H1 (cell line): ENCODE measurements at regions not wholly inside any gene's neighbourhood (a gene's known extent, or its start where the extent isn't known, plus 50 kb on each side); places are given as distances from the start of the nearest gene placed in this dataset.

Experiments used
- CTCF ChIA-PET: fragments of 300-600 bp; sonication (Branson Sonifier 250); formaldehyde crosslinking; loops from one replicate; lab custom pipeline; 2021; ENCODE audit not compliant: partially characterized antibody; lab: Charles Lee
- POLR2A ChIA-PET: fragments of 300-600 bp; sonication (Branson Sonifier 250); formaldehyde crosslinking; loops from one replicate; lab custom pipeline; 2021; ENCODE audit warnings: inconsistent platforms; ENCODE audit not compliant: partially characterized antibody; lab: Charles Lee
- DNase-seq, 2 experiments: peaks; one replicate each; pipeline versions ENCODE4 v3.0.0 to v3.0.0-alpha.2; 2010 to 2022; ENCODE audit warnings: low spot score in 2 of 2, low read depth in 1 of 2, mixed read lengths in 1 of 2
- FAIRE-seq: peaks from 2 replicates; lab custom pipeline; 2011; peaks lifted over from hg19 to GRCh38; lab: Jason Lieb, UNC
- H2AFZ ChIP-seq: 2 replicates; pipeline ENCODE4 v1.8.1; 2012; ENCODE audit warnings: low read length, inconsistent platforms
- H2AK5ac ChIP-seq: 2 replicates; pipeline ENCODE4 v1.6.1; 2013; ENCODE audit warnings: low read depth, low read length
- H2BK120ac ChIP-seq: replicated peaks from 2 replicates; pipeline ENCODE3; 2013; ENCODE audit warnings: low read depth, low read length, inconsistent platforms
- H2BK12ac ChIP-seq: 2 replicates; pipeline ENCODE4 v1.6.1; 2013; ENCODE audit warnings: low read depth, low read length
- H2BK15ac ChIP-seq: 2 replicates; pipeline ENCODE4 v1.6.1; 2013; ENCODE audit warnings: low read length
- H2BK20ac ChIP-seq: 2 replicates; pipeline ENCODE4 v1.6.1; 2013; ENCODE audit warnings: low read length
- H2BK5ac ChIP-seq: 2 replicates; pipeline ENCODE4 v1.6.1; 2013; ENCODE audit warnings: low read depth, low read length
- H3K14ac ChIP-seq: 2 replicates; pipeline ENCODE4 v1.6.1; 2013; ENCODE audit warnings: inconsistent platforms; ENCODE audit not compliant: insufficient read length
- H3K18ac ChIP-seq: 2 replicates; pipeline ENCODE4 v1.6.1; 2013; ENCODE audit warnings: low read length; ENCODE audit errors: extremely low read depth
- H3K23ac ChIP-seq: 2 replicates; pipeline ENCODE4 v1.6.1; 2013; ENCODE audit warnings: inconsistent platforms; ENCODE audit not compliant: insufficient read length
- H3K23me2 ChIP-seq: 2 replicates; pipeline ENCODE4 v1.6.1; 2013; ENCODE audit warnings: low read depth, low read length
- H3K27ac ChIP-seq: 2 replicates; pipeline ENCODE4 v1.6.1; 2011; ENCODE audit warnings: low read depth, low read length, inconsistent platforms
- H3K27me3 ChIP-seq, 4 experiments: replicated peaks in 1 of 4; 1 replicate in 1 of 4; 2 replicates in 3 of 4; pipeline versions ENCODE4 v1.6.1 to v1.8.1; 2011 to 2013; ENCODE audit warnings: low read length in 3 of 4, mild to moderate bottlenecking in 3 of 4, inconsistent platforms in 2 of 4, mixed read lengths in 2 of 4, moderate library complexity in 1 of 4; ENCODE audit not compliant: control insufficient read depth in 3 of 4, insufficient read depth in 3 of 4; ENCODE audit errors: extremely low read depth in 1 of 4
- H3K36me3 ChIP-seq, 4 experiments: 2 replicates each; pipeline versions ENCODE4 v1.6.1 to v1.8.1; 2011 to 2013; ENCODE audit warnings: mild to moderate bottlenecking in 4 of 4, low read length in 3 of 4, moderate library complexity in 2 of 4, control low read depth in 1 of 4, inconsistent platforms in 1 of 4; ENCODE audit not compliant: insufficient read depth in 4 of 4, control insufficient read depth in 2 of 4
- H3K4ac ChIP-seq: replicated peaks from 2 replicates; pipeline ENCODE3; 2013; ENCODE audit warnings: low read length, low read depth, mixed read lengths, inconsistent platforms; ENCODE audit not compliant: insufficient read length
- H3K4me1 ChIP-seq, 4 experiments: replicated peaks in 1 of 4; 1 replicate in 1 of 4; 2 replicates in 3 of 4; pipeline versions ENCODE4 v1.6.1 to v1.8.1; 2011 to 2013; ENCODE audit warnings: low read length in 3 of 4, inconsistent platforms in 2 of 4, mixed read lengths in 1 of 4; ENCODE audit not compliant: insufficient read depth in 4 of 4, control insufficient read depth in 3 of 4
- H3K4me2 ChIP-seq, 2 experiments: 2 replicates each; pipeline versions ENCODE4 v1.6.1 to v1.8.1; 2011 to 2013; ENCODE audit warnings: low read depth in 2 of 2, low read length in 2 of 2, control low read depth in 1 of 2, inconsistent platforms in 1 of 2, mild to moderate bottlenecking in 1 of 2; ENCODE audit not compliant: insufficient read depth in 1 of 2
- H3K4me3 ChIP-seq, 4 experiments: fragments of 200-600, 300-600 bp in 1 of 4; sonication (generic), shearing (Covaris generic), sonication (Bioruptor Twin) in 1 of 4; 2 replicates each; pipeline versions ENCODE4 v1.5.1 to v1.8.1; 2011 to 2016; ENCODE audit warnings: low read length in 4 of 4, low read depth in 3 of 4, control low read depth in 2 of 4, inconsistent platforms in 2 of 4, mild to moderate bottlenecking in 2 of 4, mixed read lengths in 1 of 4, moderate library complexity in 1 of 4; ENCODE audit not compliant: insufficient read depth in 2 of 4; ENCODE audit errors: extremely low read depth in 1 of 4
- H3K56ac ChIP-seq: replicated peaks from 2 replicates; pipeline ENCODE3; 2013; ENCODE audit warnings: low read depth, mild to moderate bottlenecking, mixed read lengths, low read length, inconsistent platforms; ENCODE audit not compliant: insufficient read length
- H3K79me1 ChIP-seq: 2 replicates; pipeline ENCODE4 v1.6.1; 2013; ENCODE audit warnings: low read depth, low read length, control low read depth
- H3K79me2 ChIP-seq, 2 experiments: 2 replicates each; pipeline versions ENCODE4 v1.6.1 to v1.8.1; 2012 to 2013; ENCODE audit warnings: low read length in 2 of 2, mild to moderate bottlenecking in 2 of 2, inconsistent platforms in 1 of 2; ENCODE audit not compliant: insufficient read depth in 2 of 2, control insufficient read depth in 1 of 2
- H3K9ac ChIP-seq, 4 experiments: replicated peaks in 1 of 4; 1 replicate in 1 of 4; 2 replicates in 3 of 4; pipeline versions ENCODE4 v1.6.1 to v1.8.1; 2011 to 2013; ENCODE audit warnings: low read depth in 3 of 4, low read length in 3 of 4, control low read depth in 2 of 4, mild to moderate bottlenecking in 2 of 4, moderate library complexity in 2 of 4, inconsistent platforms in 1 of 4; ENCODE audit errors: extremely low read depth in 1 of 4
- H3K9me3 ChIP-seq, 2 experiments: 2 replicates each; pipeline versions ENCODE4 v1.6.1 to v1.8.1; 2012 to 2013; ENCODE audit warnings: mild to moderate bottlenecking in 2 of 2, moderate library complexity in 2 of 2, control low read depth in 1 of 2, inconsistent platforms in 1 of 2, low read depth in 1 of 2, low read length in 1 of 2, mixed read lengths in 1 of 2; ENCODE audit not compliant: insufficient read depth in 2 of 2
- H4K20me1 ChIP-seq, 2 experiments: replicated peaks in 1 of 2; 2 replicates each; pipeline versions ENCODE3 to v1.8.1; 2011 to 2013; ENCODE audit warnings: inconsistent platforms in 2 of 2, low read length in 2 of 2, mild to moderate bottlenecking in 1 of 2; ENCODE audit not compliant: insufficient read depth in 2 of 2, control insufficient read depth in 1 of 2
- H4K5ac ChIP-seq: 2 replicates; pipeline ENCODE4 v1.6.1; 2013; ENCODE audit warnings: low read length, low read depth, mixed read lengths, inconsistent platforms; ENCODE audit not compliant: insufficient read length
- H4K8ac ChIP-seq: 2 replicates; pipeline ENCODE4 v1.8.0; 2013; ENCODE audit warnings: mild to moderate bottlenecking, moderate library complexity, low read length, inconsistent platforms; ENCODE audit not compliant: insufficient read depth; ENCODE audit errors: extremely low read depth
- H4K91ac ChIP-seq: replicated peaks from 2 replicates; pipeline ENCODE3; 2013; ENCODE audit warnings: low read length, mixed read lengths, inconsistent platforms; ENCODE audit not compliant: insufficient read length
- ATF2 ChIP-seq: IDR thresholded peaks from 2 replicates; pipeline ENCODE4 v1.6.1; 2012; ENCODE audit warnings: low read length, inconsistent platforms
- CBX5 ChIP-seq: fragments of 300-800, 300-1000 bp; sonication (generic); IDR thresholded peaks from 2 replicates; pipeline ENCODE4 v1.7.1; 2016; ENCODE audit warnings: antibody characterized with exemption, low read length, low read depth
- CEBPB ChIP-seq: IDR thresholded peaks from 2 replicates; pipeline ENCODE4 v1.6.1; 2012; ENCODE audit warnings: low read depth, low read length
- HDAC2 ChIP-seq, 2 experiments: fragments of 300-600 bp in 1 of 2; sonication (generic) in 1 of 2; IDR thresholded peaks; 2 replicates each; pipeline ENCODE4 v1.6.1; 2011 to 2012; ENCODE audit warnings: low read depth in 2 of 2, low read length in 2 of 2, mild to moderate bottlenecking in 2 of 2, moderate library complexity in 2 of 2, borderline replicate concordance in 1 of 2, inconsistent platforms in 1 of 2
- NANOG ChIP-seq: IDR thresholded peaks from 2 replicates; pipeline ENCODE4 v1.6.1; 2011; ENCODE audit warnings: low read length, low read depth, mild to moderate bottlenecking, inconsistent platforms; ENCODE audit not compliant: insufficient read depth, poor library complexity, severe bottlenecking
- POU5F1 ChIP-seq: IDR thresholded peaks from 2 replicates; pipeline ENCODE4 v1.6.1; 2011; ENCODE audit warnings: low read depth, mild to moderate bottlenecking, low read length, moderate library complexity
- RBBP5 ChIP-seq: IDR thresholded peaks from 2 replicates; pipeline ENCODE4 v1.7.1; 2012; ENCODE audit warnings: low read depth, mild to moderate bottlenecking, inconsistent platforms, low read length, moderate library complexity, borderline replicate concordance
- SP1 ChIP-seq: IDR thresholded peaks from 2 replicates; pipeline ENCODE4 v1.6.1; 2011; ENCODE audit warnings: low read depth, low read length
- SP2 ChIP-seq: IDR thresholded peaks from 2 replicates; pipeline ENCODE4 v1.6.1; 2012; ENCODE audit warnings: mild to moderate bottlenecking, low read length, inconsistent platforms
- TAF1 ChIP-seq: IDR thresholded peaks from 2 replicates; pipeline ENCODE4 v1.6.1; 2011; ENCODE audit warnings: mild to moderate bottlenecking, low read depth, low read length
- TAF7 ChIP-seq: optimal IDR thresholded peaks from 2 replicates; pipeline ENCODE3; 2011; ENCODE audit warnings: low read depth, mild to moderate bottlenecking, inconsistent platforms, low read length, moderate library complexity, borderline replicate concordance
- ZNF274 ChIP-seq: IDR thresholded peaks from 2 replicates; pipeline ENCODE4 v1.7.0; 2012; ENCODE audit warnings: low read length, borderline replicate concordance; ENCODE audit errors: extremely low read depth
- WGBS, 2 experiments: shearing (Covaris generic) in 1 of 2; methylation state at CpG; one replicate each; pipeline versions ENCODE4 v1.1.6 to v1.1.7; 2013 to 2015; ENCODE audit warnings: low lambda C conversion rate in 2 of 2, mixed read lengths in 2 of 2, inconsistent platforms in 1 of 2, low coverage in 1 of 2, missing lambda C conversion rate in 1 of 2; ENCODE audit not compliant: insufficient replicate concordance in 2 of 2, insufficient coverage in 1 of 2, insufficient read length in 1 of 2; ENCODE audit errors: extremely low coverage in 1 of 2, missing lambda C conversion rate in 1 of 2; 5-methylcytosine and 5-hydroxymethylcytosine counted together
- TF ChIP-seq, protein P1 (sequence below): IDR thresholded peaks from 2 replicates; pipeline ENCODE4 v1.6.1; 2012; ENCODE audit warnings: inconsistent platforms

- Histone ChIP-seq H3K23ac (no peak overlapping the region), H3K27ac (no peak overlapping the region), H3K9ac (no peak overlapping the region), H3K18ac (no peak overlapping the region), H3K4me2 (no peak overlapping the region), H3K9me3 (0 out of 4 replicates have a peak, but pooled peaks cover 0 to 2% of the 10 kb centered on the region in 2 experiments), H3K27me3 (no peaks in the 10 kb centered on the region), H3K4me1 (no peaks in the 10 kb centered on the region), H2BK5ac (no peak overlapping the region), H4K5ac (no peak overlapping the region), H3K79me2 (no peaks in the 10 kb centered on the region; a peak in 1 of 4 replicates), H2BK20ac (no peak overlapping the region), H4K20me1 (no peaks in the 10 kb centered on the region), H2AFZ (no peak overlapping the region), H4K8ac (no peak overlapping the region), H4K91ac (no peak overlapping the region), H2BK120ac (no peak overlapping the region), H3K23me2 (no peaks in the 10 kb centered on the region), H3K4me3 (no peak overlapping the region), H3K36me3 (no peaks in the 10 kb centered on the region), H3K79me1 (no peaks in the 10 kb centered on the region), H3K14ac (no peak overlapping the region), H2BK15ac (no peak overlapping the region), H3K4ac (no peak overlapping the region), H3K56ac (no peak overlapping the region), H2AK5ac (no peak overlapping the region), H2BK12ac (no peak overlapping the region)
- CTCF ChIA-PET = no interaction called here
- POLR2A ChIA-PET = no interaction called here
- FAIRE-seq = no peak
- no peak for DNase-seq
- 86% methylated on average over 3 of the region's 3 CpGs; no CpG with 5 or more reads in 1 of the 2 experiments for WGBS, 2 experiments
- TF ChIP-seq, protein P1, sequence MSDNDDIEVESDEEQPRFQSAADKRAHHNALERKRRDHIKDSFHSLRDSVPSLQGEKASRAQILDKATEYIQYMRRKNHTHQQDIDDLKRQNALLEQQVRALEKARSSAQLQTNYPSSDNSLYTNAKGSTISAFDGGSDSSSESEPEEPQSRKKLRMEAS = no peak
- no peak for TF ChIP-seq CBX5
- no peak for TF ChIP-seq CEBPB
- TF ChIP-seq POU5F1 = no peak
- no peak for TF ChIP-seq RBBP5
- TF ChIP-seq TAF7 = no peak
- TF ChIP-seq ATF2 = no peak
- TF ChIP-seq TAF1 = no peak
- TF ChIP-seq SP2 = no peak
- no peak for TF ChIP-seq HDAC2 (IDR thresholded peaks at IDR 0.05; ENCODE audit: borderline replicate concordance in 1 of 2, low read depth in 2 of 2, low read length in 2 of 2)
- TF ChIP-seq NANOG = no peak
- TF ChIP-seq SP1 = no peak
- TF ChIP-seq ZNF274 = no peak
Measured at GRCh38 chr1:4856396-4856795, 202.0 kb downstream of the AJAP1 start.
